ENCODE measurements at regions not wholly inside any gene's neighbourhood (a gene's known extent, or its start where the extent isn't known, plus 50 kb on each side); places are given as distances from the start of the nearest gene placed in this dataset.
"Not testable (repeated sequence)": the region's sequence is repeated elsewhere in the genome, so short reads cannot be mapped to it uniquely, and the experiment has no call there.

DNA sequence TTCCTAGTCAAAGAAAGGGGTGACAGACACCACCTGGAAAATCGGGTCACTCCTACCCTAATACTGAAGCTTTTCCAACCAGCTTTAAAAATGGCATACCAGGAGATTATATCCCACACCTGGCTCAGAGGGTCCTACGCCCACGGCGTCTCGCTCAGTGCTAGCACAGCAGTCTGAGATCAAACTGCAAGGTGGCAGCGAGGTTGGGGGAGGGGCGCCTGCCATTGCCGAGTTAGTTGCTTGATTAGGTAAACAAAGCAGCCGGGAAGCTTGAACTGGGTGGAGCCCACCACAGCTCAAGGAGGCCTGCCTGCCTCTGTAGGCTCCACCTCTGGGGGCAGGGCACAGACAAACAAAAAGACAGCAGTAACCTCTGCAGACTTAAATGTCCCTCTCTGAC lies 127.1 kb downstream of the NXPE2 start:
- TF ChIP-seq, protein P1, sequence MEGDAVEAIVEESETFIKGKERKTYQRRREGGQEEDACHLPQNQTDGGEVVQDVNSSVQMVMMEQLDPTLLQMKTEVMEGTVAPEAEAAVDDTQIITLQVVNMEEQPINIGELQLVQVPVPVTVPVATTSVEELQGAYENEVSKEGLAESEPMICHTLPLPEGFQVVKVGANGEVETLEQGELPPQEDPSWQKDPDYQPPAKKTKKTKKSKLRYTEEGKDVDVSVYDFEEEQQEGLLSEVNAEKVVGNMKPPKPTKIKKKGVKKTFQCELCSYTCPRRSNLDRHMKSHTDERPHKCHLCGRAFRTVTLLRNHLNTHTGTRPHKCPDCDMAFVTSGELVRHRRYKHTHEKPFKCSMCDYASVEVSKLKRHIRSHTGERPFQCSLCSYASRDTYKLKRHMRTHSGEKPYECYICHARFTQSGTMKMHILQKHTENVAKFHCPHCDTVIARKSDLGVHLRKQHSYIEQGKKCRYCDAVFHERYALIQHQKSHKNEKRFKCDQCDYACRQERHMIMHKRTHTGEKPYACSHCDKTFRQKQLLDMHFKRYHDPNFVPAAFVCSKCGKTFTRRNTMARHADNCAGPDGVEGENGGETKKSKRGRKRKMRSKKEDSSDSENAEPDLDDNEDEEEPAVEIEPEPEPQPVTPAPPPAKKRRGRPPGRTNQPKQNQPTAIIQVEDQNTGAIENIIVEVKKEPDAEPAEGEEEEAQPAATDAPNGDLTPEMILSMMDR (IDR thresholded peaks at IDR 0.05; ENCODE audit: low read depth, low read length, missing input control) = not testable (repeated sequence)
- TF ChIP-seq, protein P2, sequence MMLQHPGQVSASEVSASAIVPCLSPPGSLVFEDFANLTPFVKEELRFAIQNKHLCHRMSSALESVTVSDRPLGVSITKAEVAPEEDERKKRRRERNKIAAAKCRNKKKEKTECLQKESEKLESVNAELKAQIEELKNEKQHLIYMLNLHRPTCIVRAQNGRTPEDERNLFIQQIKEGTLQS (IDR thresholded peaks at IDR 0.05) = not testable (repeated sequence)
- not testable (repeated sequence) for TF ChIP-seq TAF1 (conservative IDR thresholded peaks at IDR 0.05); RXRA (IDR thresholded peaks at IDR 0.05); SP1 (IDR thresholded peaks at IDR 0.05); YY1 (IDR thresholded peaks at IDR 0.05); JUND (IDR thresholded peaks at IDR 0.05); HNF4A (conservative IDR thresholded peaks at IDR 0.05); RAD21 (IDR thresholded peaks at IDR 0.05)
- TF ChIP-seq, protein P3, sequence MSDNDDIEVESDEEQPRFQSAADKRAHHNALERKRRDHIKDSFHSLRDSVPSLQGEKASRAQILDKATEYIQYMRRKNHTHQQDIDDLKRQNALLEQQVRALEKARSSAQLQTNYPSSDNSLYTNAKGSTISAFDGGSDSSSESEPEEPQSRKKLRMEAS (IDR thresholded peaks at IDR 0.05) = not testable (repeated sequence)
- TF ChIP-seq, protein P4, sequence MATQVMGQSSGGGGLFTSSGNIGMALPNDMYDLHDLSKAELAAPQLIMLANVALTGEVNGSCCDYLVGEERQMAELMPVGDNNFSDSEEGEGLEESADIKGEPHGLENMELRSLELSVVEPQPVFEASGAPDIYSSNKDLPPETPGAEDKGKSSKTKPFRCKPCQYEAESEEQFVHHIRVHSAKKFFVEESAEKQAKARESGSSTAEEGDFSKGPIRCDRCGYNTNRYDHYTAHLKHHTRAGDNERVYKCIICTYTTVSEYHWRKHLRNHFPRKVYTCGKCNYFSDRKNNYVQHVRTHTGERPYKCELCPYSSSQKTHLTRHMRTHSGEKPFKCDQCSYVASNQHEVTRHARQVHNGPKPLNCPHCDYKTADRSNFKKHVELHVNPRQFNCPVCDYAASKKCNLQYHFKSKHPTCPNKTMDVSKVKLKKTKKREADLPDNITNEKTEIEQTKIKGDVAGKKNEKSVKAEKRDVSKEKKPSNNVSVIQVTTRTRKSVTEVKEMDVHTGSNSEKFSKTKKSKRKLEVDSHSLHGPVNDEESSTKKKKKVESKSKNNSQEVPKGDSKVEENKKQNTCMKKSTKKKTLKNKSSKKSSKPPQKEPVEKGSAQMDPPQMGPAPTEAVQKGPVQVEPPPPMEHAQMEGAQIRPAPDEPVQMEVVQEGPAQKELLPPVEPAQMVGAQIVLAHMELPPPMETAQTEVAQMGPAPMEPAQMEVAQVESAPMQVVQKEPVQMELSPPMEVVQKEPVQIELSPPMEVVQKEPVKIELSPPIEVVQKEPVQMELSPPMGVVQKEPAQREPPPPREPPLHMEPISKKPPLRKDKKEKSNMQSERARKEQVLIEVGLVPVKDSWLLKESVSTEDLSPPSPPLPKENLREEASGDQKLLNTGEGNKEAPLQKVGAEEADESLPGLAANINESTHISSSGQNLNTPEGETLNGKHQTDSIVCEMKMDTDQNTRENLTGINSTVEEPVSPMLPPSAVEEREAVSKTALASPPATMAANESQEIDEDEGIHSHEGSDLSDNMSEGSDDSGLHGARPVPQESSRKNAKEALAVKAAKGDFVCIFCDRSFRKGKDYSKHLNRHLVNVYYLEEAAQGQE (IDR thresholded peaks at IDR 0.05) = not testable (repeated sequence)
- TF ChIP-seq, protein P5, sequence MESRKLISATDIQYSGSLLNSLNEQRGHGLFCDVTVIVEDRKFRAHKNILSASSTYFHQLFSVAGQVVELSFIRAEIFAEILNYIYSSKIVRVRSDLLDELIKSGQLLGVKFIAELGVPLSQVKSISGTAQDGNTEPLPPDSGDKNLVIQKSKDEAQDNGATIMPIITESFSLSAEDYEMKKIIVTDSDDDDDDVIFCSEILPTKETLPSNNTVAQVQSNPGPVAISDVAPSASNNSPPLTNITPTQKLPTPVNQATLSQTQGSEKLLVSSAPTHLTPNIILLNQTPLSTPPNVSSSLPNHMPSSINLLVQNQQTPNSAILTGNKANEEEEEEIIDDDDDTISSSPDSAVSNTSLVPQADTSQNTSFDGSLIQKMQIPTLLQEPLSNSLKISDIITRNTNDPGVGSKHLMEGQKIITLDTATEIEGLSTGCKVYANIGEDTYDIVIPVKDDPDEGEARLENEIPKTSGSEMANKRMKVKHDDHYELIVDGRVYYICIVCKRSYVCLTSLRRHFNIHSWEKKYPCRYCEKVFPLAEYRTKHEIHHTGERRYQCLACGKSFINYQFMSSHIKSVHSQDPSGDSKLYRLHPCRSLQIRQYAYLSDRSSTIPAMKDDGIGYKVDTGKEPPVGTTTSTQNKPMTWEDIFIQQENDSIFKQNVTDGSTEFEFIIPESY (IDR thresholded peaks at IDR 0.05) = not testable (repeated sequence)
